SKM-1 (cell line): ENCODE measurements at regions not wholly inside any gene's neighbourhood (a gene's known extent, or its start where the extent isn't known, plus 50 kb on each side); places are given as distances from the start of the nearest gene placed in this dataset.

Experiments used
- DNase-seq: peaks from one replicate; lab custom pipeline; 2025; ENCODE audit not compliant: unreplicated experiment; lab: John Stamatoyannopoulos, UW

DNA sequence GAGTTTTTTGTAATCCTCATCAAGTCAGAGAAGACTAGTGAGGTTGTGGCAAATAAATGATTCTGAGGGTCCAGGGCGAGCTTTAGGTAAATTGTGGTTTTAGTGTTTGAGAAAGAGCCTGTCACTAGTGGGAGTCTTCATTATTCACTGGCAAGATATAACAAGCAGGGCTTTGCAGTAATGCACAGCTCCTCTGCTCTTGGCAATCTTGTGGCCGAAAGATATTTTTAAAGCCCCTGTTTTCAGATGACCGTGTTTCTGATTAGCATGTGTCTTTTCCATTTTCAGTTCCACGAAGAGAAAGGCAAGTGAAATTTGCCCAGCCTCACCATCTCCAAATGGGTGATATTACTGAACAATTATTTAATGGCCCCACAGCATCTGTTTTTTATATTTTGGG lies 154.0 kb upstream of the BCL6 start:
- DNase-seq = no peak

DNA sequence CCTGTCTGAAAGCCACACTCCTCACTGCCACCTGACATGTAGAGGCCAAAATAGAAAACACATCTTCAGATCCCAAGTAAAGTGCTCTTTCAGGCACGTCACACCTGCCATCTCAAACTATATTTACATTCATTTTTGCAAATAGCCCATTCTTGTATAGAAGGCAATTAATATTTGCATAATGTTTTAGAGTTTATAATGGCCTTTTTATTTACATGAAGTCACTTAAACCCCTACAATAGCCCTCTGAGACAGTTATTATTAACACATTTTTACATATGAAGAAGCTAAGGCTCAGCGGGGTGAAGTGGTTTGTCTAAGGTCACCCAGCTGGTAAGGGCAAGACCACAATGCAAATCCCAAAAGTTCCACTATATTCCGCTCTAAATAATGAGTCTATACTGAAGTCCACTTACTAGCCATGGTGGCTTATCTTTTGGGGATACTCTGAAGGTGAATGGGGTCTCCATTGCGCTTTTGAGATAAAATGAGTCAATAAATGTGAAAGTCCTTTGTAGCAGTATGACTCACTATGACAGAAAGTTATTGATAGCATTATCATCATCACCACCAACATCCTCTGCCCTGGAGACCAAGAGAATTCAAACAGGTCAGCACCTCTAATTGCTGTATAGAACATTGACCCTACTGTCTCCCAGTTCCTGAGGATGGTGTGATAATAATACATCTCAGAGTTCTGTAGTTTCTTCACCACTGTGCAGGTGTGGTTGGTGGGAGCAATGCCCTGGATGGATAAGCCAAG lies 155.9 kb upstream of the BCL6 start:
- no peak for DNase-seq

DNA sequence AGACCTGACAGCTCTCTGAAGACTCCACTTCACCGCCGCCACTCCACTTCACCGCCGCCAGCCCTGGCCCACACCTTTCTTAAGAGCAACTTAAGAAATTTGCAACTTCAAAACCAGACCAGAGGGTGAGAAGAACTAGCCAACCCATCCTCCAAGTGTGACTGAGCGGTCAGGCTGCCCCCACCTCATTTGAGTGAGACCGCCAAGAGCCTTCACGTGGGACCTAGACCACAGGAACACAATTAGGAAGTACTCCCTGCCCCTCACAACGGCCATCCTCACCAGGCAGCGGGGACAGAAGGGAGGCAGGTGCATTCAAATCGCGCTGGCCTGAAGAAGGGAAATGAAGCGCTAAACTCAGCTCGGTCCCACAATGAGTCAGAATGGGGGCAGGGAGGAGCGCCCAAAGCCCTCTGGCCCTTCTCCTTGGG lies 156.8 kb upstream of the BCL6 start:
- no peak for DNase-seq

DNA sequence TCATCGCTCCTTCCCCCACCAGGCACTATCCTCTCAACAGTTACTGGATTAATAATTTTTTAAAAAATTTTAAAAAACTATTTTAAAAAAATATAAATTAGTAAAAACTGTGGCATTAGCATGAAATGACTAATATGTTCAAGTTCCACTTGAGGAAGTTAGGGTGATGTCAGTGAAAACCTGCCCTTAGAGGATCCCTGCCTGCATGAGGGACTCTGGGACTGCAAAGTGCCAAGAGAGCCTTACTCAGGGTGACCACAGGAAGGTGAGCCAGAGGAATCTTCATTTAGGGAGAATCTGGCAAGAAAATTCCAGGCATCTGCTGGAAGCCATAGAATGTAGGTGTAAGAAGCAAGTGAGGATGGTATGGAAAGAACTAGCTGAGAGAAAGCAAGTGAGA lies 157.7 kb upstream of the BCL6 start:
- DNase-seq = no peak

DNA sequence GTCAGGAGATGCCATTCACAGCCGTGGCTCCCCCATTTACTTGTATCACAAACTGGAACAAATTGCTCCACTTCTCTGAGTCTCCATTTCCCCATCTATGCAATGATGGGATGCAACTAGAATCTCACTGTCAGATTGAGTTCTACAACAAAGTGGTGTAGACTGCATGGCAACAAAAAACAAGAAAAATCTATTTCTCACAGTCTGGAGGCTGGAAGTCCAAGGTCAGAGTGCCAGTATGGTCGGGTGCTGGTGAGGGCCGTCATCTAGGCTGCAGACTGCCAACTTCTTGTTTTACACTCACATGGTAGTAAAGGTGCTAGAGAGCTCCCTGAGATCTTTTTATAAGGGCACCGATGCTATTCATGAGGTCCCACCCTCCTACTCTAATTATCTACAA lies 158.4 kb upstream of the BCL6 start:
- no peak for DNase-seq

DNA sequence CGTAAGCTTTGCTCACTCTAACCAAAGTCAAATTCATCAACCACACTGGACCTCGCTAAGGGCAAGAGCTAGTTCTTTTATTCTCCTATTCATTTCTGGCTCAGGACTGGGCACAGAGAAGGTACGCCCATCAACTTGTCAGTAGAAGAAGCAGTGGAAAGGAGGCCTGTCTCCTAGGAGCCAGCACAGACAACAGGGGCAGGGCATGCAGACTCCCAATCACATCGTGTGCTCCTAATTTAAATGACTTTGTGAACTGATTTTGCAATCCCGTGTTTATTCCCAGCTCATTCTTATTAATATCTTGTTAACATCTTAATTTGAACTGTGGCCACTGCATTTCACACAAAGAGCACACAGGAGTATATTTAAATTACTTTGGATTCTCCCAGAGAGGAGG lies 161.1 kb upstream of the BCL6 start:
- no peak for DNase-seq

DNA sequence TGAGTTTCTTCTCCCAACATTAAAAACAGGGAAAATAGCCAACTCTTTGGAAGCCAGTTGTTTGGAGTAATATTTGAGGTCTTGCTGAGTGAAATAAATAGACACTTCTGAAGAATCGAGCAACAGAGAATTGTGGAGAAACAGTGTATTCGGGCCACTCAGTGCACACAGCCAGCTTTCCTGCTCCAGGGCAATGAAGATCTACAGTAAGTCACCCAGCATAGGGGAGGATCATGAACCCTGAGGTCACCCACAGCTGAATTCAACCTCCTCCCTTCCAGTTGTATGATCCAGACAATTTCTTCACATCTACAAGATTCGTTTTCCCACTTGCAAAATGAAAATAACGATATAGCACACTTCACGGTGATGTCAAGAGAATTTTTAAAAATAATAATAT lies 161.7 kb upstream of the BCL6 start:
- no peak for DNase-seq

DNA sequence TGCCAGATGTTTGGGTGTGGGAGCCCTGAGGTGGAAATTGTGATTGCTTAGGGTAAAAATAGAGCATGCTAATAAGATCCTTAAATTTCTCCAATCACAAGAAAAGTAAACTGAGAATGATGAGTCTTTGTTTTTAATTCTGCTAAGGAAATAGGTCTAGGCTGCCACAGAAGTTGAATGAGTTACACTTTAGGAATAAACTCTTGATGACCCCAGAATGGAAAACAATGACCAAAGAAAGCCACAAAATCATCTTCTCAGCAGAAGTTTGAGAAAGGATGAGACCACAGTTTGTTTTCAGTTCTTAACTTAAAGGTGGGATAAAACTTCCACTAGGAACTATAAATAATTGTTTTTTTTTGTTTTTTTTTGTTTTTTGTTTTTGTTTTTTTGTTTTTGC lies 164.6 kb upstream of the BCL6 start:
- DNase-seq = no peak

DNA sequence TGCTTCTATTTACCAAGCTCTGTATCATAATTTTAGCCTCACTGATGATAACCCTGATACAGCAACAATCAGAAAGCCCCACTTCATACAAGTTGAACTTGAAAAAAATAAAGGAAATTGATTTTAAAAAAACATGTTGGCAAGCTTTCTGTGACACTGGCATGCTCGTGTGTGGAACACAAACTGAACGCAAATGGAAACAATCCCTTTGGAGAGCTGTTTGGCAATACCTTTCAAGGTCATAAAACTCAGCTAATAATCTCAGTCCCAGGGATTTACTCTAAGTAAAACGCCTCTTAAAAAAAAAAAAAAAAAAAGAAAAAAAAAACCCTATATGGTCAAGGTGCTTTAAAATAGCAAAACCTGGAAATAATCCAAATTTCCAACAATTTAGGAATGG lies 166.7 kb upstream of the BCL6 start:
- DNase-seq = no peak

DNA sequence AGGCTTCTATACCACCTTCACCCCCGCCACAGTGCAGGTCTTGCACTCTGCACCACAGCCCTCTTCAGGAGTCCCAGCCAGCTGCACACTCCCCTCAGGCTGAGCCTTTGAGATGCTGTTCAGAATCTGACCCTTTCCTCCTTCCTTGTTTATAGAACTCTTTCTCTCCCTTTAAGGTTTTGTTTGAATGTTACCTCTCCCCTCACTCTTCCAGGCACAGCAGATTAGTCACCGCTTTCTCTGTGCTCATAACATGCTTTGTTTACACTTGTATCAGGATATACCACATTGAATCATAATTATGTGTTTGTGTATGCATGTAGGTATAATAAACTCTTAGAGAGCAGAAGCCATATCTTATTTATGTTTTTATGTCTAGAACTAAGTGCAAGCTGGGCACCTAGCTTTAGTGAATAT lies 168.4 kb upstream of the BCL6 start:
- DNase-seq = no peak

DNA sequence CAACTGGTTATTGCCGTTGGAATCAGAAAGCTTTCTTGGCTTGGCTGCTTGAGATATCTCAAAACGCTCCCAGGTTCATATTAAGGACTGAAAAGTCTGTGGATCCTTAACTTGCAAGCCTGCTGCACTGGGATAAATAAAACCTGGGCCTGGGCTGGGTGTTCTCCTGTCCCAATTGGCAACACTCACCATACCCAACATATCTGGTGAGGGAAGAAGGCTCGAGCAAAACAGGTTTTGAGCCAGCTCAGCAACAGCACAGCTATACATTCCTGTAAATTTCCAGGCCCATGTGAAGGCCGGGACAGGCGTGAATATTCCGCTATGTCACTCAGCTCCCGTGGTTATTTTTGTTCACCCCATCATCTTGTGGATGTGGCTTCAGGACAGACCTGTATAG lies 169.0 kb upstream of the BCL6 start:
- no peak for DNase-seq

DNA sequence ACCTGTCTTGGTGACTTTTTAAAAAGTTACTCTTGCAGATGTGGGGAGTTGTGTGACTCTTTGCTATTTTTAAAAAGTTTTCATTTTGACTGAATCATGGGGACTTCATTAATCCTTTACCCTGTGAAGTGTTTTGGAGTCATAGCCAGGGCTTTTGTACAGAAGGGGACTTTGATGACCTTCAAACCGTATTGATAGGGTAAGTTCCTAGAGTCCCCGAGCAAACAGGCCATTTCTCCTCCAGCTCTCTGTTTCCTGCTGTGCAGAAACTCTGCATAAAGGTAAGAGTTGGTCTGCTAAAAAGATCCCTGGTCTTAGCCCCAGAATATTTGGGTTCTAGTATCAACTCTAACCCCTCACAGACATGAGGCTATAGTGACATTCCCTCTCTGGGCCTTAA lies 170.8 kb upstream of the BCL6 start:
- DNase-seq = no peak

DNA sequence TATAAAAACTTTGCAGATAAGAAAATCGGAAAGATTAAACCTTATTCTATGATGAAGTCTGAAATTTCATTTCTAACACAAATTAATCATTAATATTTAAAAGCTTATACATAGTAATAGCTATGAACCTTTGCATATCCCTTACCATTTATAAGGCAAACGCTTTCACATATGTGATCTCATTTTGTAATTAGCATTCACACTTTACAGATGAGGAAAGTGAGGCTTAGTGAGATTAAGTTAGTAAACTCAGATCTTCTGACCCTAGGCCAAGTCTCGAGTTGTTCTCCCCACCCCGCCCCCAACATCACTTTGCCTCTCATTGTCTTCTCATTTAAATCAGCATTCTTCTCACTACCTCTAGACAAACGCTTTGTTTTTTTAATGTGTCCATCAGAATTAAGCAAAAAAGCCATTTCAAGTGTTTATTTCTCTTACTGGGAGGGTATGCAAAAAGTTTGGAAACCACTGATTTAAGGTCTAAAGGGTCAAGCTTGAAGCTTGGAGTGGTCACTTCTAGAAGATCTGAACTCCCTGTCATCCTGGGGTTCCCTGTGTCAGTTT lies 172.9 kb upstream of the BCL6 start:
- DNase-seq = no peak

DNA sequence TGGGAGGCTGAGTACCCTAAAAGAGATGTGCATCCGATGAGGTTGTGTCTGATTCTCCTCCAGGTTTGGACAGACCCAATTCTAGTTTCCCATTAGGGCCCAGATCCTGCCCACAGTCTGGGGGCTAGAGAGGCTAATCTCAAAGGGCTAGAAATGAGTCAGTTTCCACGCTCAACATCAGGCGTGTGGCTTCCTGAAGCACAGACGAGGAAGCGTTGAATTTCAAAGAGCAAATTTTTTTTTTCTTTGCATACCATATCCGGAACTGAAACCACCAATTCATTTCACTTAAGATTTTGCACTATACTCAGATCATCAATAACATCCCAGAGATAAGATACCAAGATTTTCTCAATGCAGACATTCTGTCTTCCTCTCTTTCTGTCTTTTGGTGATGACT lies 173.8 kb upstream of the BCL6 start:
- DNase-seq = no peak

DNA sequence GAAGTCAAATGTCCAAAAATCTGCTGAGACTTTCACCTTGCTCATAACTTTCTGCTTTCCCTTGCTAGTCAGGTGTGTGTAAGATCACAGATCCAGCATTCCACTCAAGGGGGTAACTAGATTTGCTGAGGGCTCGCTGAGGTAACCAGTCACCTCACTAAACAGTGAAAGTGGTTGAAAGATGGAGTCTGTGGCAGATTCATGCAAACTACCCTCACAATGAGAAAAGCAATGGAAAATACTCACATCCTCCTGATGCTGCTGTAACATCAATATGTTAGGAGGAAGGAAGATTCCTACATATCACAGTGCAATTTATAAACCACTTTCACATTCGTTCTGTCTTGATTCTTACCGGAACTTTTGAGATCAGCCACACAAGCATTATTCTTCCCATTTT lies 174.3 kb upstream of the BCL6 start:
- no peak for DNase-seq

DNA sequence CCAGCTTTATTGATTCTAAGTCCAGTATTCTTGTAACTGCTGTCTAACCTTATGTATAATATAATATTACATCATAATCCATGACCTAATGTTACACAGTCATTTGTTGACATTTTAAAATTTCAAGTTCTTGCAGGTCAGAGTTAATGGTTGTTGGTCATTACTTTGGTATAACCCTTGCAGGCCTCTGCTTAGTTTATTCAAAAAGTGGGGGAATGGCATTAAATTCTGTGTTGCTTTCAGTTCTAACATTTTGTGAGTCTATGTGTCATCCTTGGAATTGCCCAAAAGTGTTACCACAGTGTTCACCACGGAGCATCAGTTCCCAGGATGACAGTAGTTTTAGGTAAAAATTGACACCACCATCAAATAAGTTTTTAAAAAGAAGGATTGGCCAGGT lies 174.8 kb upstream of the BCL6 start:
- no peak for DNase-seq

DNA sequence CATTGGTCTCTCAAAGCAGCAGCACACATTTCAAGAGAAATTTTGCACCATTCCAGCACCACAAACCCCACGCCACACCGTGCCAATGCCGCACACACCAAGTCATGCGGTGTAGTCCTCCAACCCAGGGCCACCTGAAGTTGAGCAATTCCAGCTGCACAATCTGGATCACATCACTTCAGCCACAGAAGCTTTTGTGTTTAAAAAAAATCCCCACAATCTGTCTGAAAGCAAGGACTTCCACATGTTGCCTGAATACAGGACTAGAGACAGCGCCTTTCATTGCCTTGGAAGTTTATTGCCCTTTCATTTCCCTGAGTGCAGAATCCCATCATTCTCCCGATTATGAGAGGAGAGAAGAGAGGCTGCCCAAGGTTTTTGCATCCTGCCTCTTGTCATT lies 175.6 kb upstream of the BCL6 start:
- DNase-seq = no peak

DNA sequence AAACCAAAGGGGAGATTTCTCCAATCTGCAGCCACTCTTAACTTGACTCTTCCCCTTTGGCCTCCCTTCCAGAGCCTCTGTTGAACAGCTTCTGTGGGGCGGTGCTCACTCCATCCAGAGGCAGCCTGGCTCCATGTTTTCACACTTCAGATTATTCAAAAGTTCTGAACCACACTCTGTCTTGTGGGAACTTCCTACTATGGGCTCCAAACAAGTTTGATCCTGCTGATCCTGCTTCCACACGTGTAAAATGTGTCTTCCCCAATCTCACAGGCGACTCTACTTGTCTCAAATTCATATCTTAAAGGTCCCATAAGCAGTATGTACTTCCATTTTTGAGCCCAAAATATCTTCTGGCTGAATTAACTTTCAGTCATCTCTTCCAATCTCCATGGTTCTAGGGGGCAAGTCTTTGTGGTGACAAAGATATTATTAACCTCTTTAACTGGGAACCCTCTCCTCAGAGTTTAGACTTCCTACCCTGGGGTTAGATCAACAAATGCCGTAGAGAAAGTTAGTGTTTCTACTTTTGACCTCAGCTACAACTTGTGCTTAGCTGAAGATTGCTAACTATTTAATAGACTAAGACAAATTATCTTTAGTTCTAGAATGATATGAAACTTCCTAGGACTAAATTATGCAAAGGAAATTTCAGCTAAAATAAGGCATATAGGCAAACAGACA lies 176.3 kb upstream of the BCL6 start:
- DNase-seq = no peak

DNA sequence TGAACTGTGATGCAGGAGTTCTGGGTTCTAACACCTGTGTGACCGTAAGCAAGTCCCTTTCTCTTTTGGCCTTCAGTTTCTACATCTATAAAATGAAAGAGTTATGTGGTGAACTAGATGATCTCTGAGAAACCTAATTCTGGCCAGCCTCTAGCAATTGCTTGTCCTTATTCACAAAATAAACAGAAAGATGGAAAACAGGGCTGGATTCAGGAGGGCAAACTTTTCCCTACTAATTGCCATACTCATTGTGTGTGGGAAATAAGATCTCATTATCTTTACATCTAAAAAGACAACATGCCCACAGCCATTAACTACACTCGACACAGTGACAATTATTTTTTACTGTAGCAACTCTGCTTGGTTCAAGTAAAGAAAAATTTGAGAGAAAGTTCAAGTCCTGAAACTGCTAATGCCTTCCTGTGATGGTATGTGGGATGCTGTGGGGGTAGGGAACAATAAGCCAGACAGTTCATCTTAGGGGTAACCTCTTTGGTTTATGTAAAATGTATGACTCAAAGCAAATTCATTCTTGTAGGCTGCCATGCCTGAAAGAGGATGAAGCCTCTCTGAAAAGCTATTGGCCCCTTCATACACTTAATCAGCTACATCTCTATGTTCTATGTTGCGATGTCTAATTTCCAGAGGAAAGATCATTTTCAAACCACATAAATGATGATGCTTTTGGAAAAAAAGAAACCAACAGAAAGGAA lies 177.6 kb upstream of the BCL6 start:
- no peak for DNase-seq

DNA sequence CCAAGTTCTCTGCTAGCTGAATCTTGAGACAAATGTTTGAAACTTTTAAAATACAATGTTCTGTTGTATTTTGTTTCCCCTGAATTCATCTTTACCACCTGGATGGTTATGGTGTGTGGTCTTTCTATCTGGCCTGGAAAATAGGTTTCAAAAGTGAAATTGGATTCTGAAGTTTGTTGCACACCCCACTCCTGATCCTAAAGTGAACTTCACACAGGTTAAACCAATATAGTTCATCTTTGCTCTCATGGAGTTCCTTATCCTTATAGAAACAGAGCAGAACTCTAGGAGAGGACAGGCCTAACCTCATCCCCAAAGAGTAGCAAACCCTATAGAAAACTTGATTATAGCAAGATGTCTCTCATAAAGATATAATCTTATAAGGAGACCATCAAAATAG lies 179.4 kb upstream of the BCL6 start:
- DNase-seq = no peak

DNA sequence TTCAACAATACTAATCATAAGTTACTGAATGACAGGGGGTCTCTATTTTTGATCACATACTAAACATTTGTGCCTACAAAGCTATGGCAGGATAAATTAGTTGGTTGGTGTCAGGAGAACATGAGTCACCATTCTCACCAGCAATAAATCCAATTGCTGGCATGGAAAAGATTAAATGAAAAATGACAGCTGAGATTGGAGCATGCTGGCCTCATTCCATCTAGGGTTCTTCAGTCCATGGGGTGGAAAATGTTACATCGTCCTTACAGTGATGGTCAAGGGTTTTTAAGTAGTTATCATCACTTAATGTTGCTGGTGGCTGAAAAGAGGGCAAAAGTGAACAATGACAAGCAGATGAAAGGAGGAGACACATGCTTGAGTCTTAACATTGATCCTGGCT lies 180.1 kb upstream of the BCL6 start:
- no peak for DNase-seq

DNA sequence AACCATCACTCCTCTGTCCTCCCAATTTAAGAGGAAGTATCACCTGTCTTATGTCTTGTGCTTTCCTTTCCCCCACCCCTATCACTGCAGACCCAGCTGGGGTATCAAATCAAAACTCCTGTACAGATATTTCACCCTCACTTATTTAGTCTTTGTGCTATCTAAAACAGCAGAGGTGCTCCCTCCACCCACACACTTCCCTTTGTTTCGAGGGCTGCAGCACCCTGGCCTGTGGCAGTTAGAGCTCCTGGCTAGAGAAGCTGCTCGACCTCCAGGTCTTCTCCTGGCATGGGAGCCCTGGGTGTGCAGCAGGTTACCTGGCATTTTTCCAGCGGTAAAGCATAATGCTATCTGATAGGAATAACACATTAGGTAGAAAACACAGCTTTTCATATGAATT lies 181.4 kb upstream of the BCL6 start:
- DNase-seq = no peak
